Kidney (tissue), 13 donors: ENCODE measurements at regions not wholly inside any gene's neighbourhood (a gene's known extent, or its start where the extent isn't known, plus 50 kb on each side); places are given as distances from the start of the nearest gene placed in this dataset.

ENCODE experiments used
- DNase-seq, 5 donors: peaks; one replicate each; pipeline ENCODE4 v3.0.0-alpha.2; 2013 to 2020
- FAIRE-seq: peaks from 2 replicates; lab custom pipeline; 2012; peaks lifted over from hg19 to GRCh38; lab: Jason Lieb, UNC
- H3K27ac ChIP-seq, 2 donors: one replicate each; pipeline ENCODE4 v1.7.0; 2013; ENCODE audit warnings: low read depth in 2 of 2, low read length in 2 of 2, inconsistent platforms in 1 of 2
- H3K27me3 ChIP-seq: one replicate; pipeline ENCODE4 v1.7.1; 2013; ENCODE audit warnings: low read length, inconsistent platforms; ENCODE audit not compliant: control insufficient read depth, insufficient read depth
- H3K36me3 ChIP-seq, 3 donors: one replicate each; pipeline versions ENCODE4 v1.7.0 to v1.7.1; 2013; ENCODE audit warnings: low read length in 3 of 3, control low read depth in 1 of 3, inconsistent platforms in 1 of 3; ENCODE audit not compliant: insufficient read depth in 3 of 3, control insufficient read depth in 2 of 3
- H3K4me1 ChIP-seq, 3 donors: one replicate each; pipeline versions ENCODE4 v1.7.0 to v1.7.1; 2013; ENCODE audit warnings: low read length in 3 of 3, inconsistent platforms in 1 of 3, low read depth in 1 of 3; ENCODE audit not compliant: control insufficient read depth in 2 of 3, insufficient read depth in 2 of 3
- H3K4me3 ChIP-seq, 3 donors: one replicate each; pipeline versions ENCODE4 v1.7.0 to v1.8.1; 2013; ENCODE audit warnings: low read length in 3 of 3, control low read depth in 1 of 3, inconsistent platforms in 1 of 3
- H3K9ac ChIP-seq, 3 donors: one replicate each; pipeline versions ENCODE4 v1.7.0 to v1.7.1; 2013; ENCODE audit warnings: low read length in 3 of 3, control low read depth in 1 of 3, inconsistent platforms in 1 of 3
- H3K9me3 ChIP-seq, 3 donors: one replicate each; pipeline versions ENCODE4 v1.7.0 to v1.7.1; 2013; ENCODE audit warnings: low read length in 3 of 3, control low read depth in 1 of 3, inconsistent platforms in 1 of 3; ENCODE audit not compliant: control insufficient read depth in 2 of 3, insufficient read depth in 1 of 3
- CTCF ChIP-seq: IDR thresholded peaks from 3 replicates; pipeline ENCODE4 v1.5.1; 2012; ENCODE audit warnings: mild to moderate bottlenecking, moderate library complexity, borderline replicate concordance; ENCODE audit not compliant: insufficient read depth; ENCODE audit errors: extremely low read depth
- intact Hi-C: fragments of 100-400 bp; cut with DNase I; formaldehyde crosslinking; loops from one replicate; pipeline ENCODE4 v1.11.1; 2022
- donor health status: control.
- donor health status: control.
- donor health status: control.
- donor health status: control.
- donor health status: control.
- donor health status: DM: yes; HTN: yes; CAD: no.
- donor health status: Normal renal cell carcinoma (clear cell type).

DNA sequence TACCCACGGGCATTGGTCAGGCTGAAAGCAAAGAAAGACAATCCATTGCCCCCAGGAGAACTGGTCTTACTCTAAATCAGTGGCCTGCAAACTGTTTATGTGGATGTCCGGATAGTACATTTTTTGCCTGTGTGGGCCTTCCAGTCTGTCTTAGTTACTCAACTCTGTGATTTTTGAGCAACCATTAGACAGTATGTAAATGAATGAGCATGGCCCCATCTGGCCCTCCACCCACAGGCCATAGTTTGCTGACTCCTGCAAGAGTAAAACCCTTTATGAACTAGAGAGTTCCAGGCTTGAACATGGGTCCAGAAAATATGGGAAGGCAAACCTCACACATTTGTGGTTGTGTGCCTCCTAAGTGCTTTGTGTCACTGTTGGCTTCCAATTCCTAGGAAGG lies 55.7 kb upstream of the CYP1B1 start:
- no peaks in the 10 kb centered on the region for H3K36me3 ChIP-seq
- FAIRE-seq (no peak), DNase-seq (no peak)
- H3K4me3 ChIP-seq, result no peak overlapping the region
- no peak for TF ChIP-seq CTCF
- intact Hi-C loops, result no loop called here
- no peaks in the 10 kb centered on the region for H3K4me1 ChIP-seq
- H3K9ac ChIP-seq, result no peak overlapping the region
- no peaks in the 10 kb centered on the region for H3K27me3 ChIP-seq
- no peak overlapping the region for H3K27ac ChIP-seq
- no peaks in the 10 kb centered on the region for H3K9me3 ChIP-seq

- Histone ChIP-seq H3K9me3 (no peaks in the 10 kb centered on the region), H3K9ac (no peak overlapping the region), H3K27me3 (no peaks in the 10 kb centered on the region), H3K4me3 (no peak overlapping the region), H3K36me3 (no peaks in the 10 kb centered on the region), H3K27ac (no peak overlapping the region), H3K4me1 (no peaks in the 10 kb centered on the region)
- no peak for TF ChIP-seq CTCF
- intact Hi-C loops, result no loop called here
- DNase-seq (no peak), FAIRE-seq (no peak)
Measured at GRCh38 chr2:38130876-38131275, 54.9 kb upstream of the CYP1B1 start.

- intact Hi-C loops, result no loop called here
- no peak overlapping the region for H3K9ac ChIP-seq
- DNase-seq (no peak), FAIRE-seq (no peak)
- H3K4me3 ChIP-seq, result no peak overlapping the region
- H3K4me1 ChIP-seq, result no peaks in the 10 kb centered on the region
- no peaks in the 10 kb centered on the region for H3K36me3 ChIP-seq
- no peaks in the 10 kb centered on the region for H3K9me3 ChIP-seq
- H3K27me3 ChIP-seq, result no peaks in the 10 kb centered on the region
- no peak overlapping the region for H3K27ac ChIP-seq
- no peak for TF ChIP-seq CTCF
Measured at GRCh38 chr2:38129987-38130386, 54.0 kb upstream of the CYP1B1 start.

GRCh38 chr2:38129481-38129880 lies 53.5 kb upstream of the CYP1B1 start:
- H3K9me3 ChIP-seq, result no peaks in the 10 kb centered on the region
- FAIRE-seq (no peak), DNase-seq (no peak)
- no peaks in the 10 kb centered on the region for H3K27me3 ChIP-seq
- intact Hi-C loops, result no loop called here
- H3K4me1 ChIP-seq, result no peaks in the 10 kb centered on the region
- H3K9ac ChIP-seq, result no peak overlapping the region
- no peak overlapping the region for H3K4me3 ChIP-seq
- no peaks in the 10 kb centered on the region for H3K36me3 ChIP-seq
- no peak overlapping the region for H3K27ac ChIP-seq
- no peak for TF ChIP-seq CTCF
